Fibroblast of mammary gland (primary cell): ENCODE measurements at regions not wholly inside any gene's neighbourhood (a gene's known extent, or its start where the extent isn't known, plus 50 kb on each side); places are given as distances from the start of the nearest gene placed in this dataset.

Experiments
- DNase-seq: peaks from one replicate; pipeline ENCODE4 v3.0.0-alpha.2; 2010; ENCODE audit warnings: low read depth
- H3K4me3 ChIP-seq: 2 replicates; pipeline ENCODE4 v1.5.1; 2011; ENCODE audit warnings: low read depth, mild to moderate bottlenecking, low read length, moderate library complexity; ENCODE audit not compliant: control insufficient read depth
- CTCF ChIP-seq: conservative IDR thresholded peaks from 2 replicates; pipeline ENCODE4 v1.5.1; 2011; ENCODE audit warnings: low read depth, low read length, inconsistent platforms; ENCODE audit not compliant: control insufficient read depth, insufficient read depth

- TF ChIP-seq CTCF, result no peak
- no peak overlapping the region for H3K4me3 ChIP-seq
- no peak for DNase-seq
Observed at GRCh38 chrX:39396358-39396995, 595.2 kb downstream of the MID1IP1 start.

- no peak overlapping the region for H3K4me3 ChIP-seq
- DNase-seq, result no peak
- no peak for TF ChIP-seq CTCF
Observed at GRCh38 chrX:39397561-39398199, 596.4 kb downstream of the MID1IP1 start.

GRCh38 chrX:39398215-39398962 lies 597.1 kb downstream of the MID1IP1 start:
- H3K4me3 ChIP-seq, result no peak overlapping the region
- no peak for DNase-seq
- TF ChIP-seq CTCF, result no peak

GRCh38 chrX:39398963-39399261 lies 597.7 kb downstream of the MID1IP1 start:
- H3K4me3 ChIP-seq, result no peak overlapping the region

GRCh38 chrX:39399387-39399786 lies 598.1 kb downstream of the MID1IP1 start:
- DNase-seq, result no peak
- no peak for TF ChIP-seq CTCF
- no peak overlapping the region for H3K4me3 ChIP-seq

More at GRCh38 chrX:39398963-39399261, 597.7 kb downstream of the MID1IP1 start:
- no peak for DNase-seq
- TF ChIP-seq CTCF, result no peak

- no peak for TF ChIP-seq CTCF
- DNase-seq, result no peak
- no peak overlapping the region for H3K4me3 ChIP-seq
Observed at GRCh38 chrX:39401483-39402110, 600.3 kb downstream of the MID1IP1 start.
